HG03520 (cell line): ENCODE measurements at regions not wholly inside any gene's neighbourhood (a gene's known extent, or its start where the extent isn't known, plus 50 kb on each side); places are given as distances from the start of the nearest gene placed in this dataset.
"Not testable (repeated sequence)": the region's sequence is repeated elsewhere in the genome, so short reads cannot be mapped to it uniquely, and the experiment has no call there.

ENCODE experiments used
- ATAC-seq: cut with Tn5 transposase; IDR thresholded peaks from one replicate; pipeline ENCODE4 v1.9.1; 2021; ENCODE audit warnings: mild to moderate bottlenecking, moderate library complexity; ENCODE audit not compliant: unreplicated experiment

- ATAC-seq, result no peak
Observed at GRCh38 chr3:164320962-164321361, 757.3 kb downstream of the SI start.

DNA sequence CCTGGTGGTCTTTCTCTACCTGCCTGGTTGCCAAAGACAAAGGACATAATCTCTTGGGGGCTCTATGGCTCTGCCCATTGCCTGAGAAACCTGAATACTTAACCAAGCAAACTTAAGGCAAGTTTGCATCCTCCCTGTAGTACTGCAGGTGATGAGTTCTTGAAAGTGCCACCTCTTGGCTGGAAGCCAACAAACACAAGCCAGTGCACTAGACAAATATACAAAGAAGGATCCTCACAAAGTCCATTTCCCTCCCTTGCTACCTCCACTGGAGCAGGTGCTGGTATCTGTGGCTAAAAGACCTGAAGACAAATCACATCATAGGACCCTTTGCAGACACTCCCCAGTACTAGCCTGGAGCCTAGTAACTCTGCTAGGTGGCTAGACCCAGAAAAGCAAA, 772.3 kb downstream of the SI start:
- ATAC-seq, result no peak

GRCh38 chr3:164303894-164304293, 774.4 kb downstream of the SI start:
- ATAC-seq, result no peak

DNA sequence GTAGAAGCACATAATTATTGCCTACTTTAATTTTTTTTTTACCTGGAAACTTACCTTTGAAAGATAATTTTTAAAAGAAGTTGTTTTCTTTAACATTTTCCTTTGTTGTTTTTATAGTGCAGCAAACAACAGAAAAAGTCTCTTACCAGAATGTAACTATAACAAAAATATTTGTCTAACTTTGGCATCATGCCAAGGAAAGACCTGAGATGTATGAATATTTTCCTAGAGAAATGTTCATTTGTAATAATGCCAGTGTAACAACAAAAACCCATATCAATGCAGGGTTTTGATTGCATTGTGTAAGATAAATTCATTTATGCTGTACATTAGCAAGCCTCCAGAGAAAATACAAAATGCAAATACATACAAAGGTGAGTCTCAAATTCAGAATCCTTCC, 775.7 kb downstream of the SI start:
- ATAC-seq, result no peak

GRCh38 chr3:164291486-164291885, 786.8 kb downstream of the SI start:
- not testable (repeated sequence) for ATAC-seq

DNA sequence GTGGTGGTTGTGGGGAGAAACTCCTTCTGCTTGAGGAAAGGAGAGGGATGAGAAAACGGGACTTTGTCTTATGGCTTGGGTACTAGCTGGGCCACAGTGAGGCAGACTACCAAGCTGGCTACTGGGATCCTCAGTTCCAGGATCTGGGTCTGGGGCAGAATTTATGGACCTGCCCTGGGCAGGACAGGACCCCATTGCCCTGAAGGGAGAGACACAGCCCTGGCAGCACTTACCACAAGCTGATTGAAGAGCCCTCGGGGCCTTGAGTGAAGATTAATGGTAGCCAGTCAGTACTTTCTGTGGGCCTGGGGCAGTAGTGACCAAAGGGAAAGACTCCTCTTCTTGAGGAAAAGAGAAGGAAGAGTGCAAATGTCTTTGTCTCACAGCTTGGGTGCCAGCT, 799.7 kb downstream of the SI start:
- ATAC-seq, result no peak

- no peak for ATAC-seq
Observed at GRCh38 chr3:164267053-164267452, 811.2 kb downstream of the SI start.

GRCh38 chr3:164250923-164251322, 827.4 kb downstream of the SI start:
- no peak for ATAC-seq

- ATAC-seq, result no peak
Observed at GRCh38 chr3:164236851-164237250, 841.4 kb downstream of the SI start.

GRCh38 chr3:164235289-164236028, 842.8 kb downstream of the SI start:
- ATAC-seq, result no peak

- no peak for ATAC-seq
Observed at GRCh38 chr3:164233951-164234350, 844.3 kb downstream of the SI start.

DNA sequence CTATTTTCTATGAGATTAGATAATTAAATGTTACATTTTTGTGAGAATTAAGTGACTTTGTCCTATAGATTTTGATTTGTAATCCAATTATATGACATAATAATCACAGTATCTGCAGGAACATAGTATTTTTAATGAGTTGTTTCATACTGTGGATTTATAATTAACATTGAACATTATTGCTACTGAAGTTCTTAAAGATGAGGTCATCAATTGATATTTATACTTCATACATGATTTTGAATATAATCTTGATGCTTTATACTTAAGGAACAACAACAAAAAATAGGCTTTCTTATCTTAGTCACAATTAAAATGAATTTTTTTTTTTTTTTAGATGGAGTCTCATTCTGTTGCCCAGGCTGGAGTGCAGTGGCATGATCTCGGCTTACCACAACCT, 846.6 kb downstream of the SI start:
- no peak for ATAC-seq

DNA sequence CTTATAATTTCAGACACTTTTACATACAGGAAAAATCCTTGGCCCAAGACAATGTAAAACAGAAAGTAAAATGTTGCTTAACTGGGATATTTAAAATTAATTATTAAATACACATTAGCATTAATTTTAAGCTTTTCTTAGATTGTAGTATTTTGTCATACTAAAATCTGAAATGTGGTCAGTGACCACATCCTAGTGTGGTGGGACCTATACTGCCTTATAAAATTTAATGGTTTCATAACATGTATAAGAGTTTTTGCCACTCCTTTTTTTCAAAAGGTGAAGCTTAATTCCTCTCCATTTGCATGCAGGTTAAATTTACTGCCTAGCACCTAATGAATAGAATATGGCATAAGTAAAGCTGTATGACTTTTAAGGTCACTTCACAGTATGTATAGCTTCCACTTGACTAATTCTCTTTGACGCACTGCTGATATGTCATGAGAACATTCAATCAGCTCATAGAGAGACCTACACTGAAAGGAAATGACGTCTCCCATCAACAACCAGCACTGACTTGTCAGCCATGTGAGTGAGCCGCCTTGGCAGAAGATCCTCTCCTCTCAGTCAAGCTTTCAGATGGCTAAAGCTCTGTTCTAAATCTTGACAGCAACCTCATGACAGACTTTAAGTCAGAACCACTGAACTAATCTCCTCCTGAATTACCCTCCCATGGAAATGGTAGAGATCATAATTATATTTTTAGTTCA, 847.8 kb downstream of the SI start:
- ATAC-seq, result no peak

GRCh38 chr3:164224126-164224525, 854.2 kb downstream of the SI start:
- ATAC-seq, result no peak

- ATAC-seq, result no peak
Observed at GRCh38 chr3:164222197-164222596, 856.1 kb downstream of the SI start.

DNA sequence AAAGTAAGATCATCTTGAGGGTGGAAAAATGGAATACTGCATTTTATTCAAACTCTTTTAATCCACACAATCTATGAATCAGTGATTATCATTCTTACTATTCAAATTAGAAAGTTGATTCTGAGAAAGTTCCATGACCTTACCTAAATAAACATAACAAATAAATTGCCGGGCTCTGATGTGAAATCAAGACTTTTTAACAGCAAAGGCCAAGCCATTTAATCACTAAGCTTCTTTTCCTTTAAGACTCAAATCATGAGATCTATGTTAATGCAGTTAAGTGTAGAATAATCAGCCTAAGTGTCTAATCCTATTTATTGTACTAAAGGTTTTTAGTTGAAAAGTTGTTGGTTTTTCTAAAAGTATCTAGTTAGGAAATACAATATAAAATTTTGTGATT, 857.0 kb downstream of the SI start:
- ATAC-seq, result no peak

GRCh38 chr3:164209363-164209762, 868.9 kb downstream of the SI start:
- no peak for ATAC-seq

- no peak for ATAC-seq
Observed at GRCh38 chr3:164208821-164209220, 869.5 kb downstream of the SI start.

GRCh38 chr3:164208048-164208447, 870.2 kb downstream of the SI start:
- ATAC-seq, result no peak

GRCh38 chr3:164200053-164200823, 878.1 kb downstream of the SI start:
- no peak for ATAC-seq

GRCh38 chr3:164196477-164196876, 881.8 kb downstream of the SI start:
- no peak for ATAC-seq

DNA sequence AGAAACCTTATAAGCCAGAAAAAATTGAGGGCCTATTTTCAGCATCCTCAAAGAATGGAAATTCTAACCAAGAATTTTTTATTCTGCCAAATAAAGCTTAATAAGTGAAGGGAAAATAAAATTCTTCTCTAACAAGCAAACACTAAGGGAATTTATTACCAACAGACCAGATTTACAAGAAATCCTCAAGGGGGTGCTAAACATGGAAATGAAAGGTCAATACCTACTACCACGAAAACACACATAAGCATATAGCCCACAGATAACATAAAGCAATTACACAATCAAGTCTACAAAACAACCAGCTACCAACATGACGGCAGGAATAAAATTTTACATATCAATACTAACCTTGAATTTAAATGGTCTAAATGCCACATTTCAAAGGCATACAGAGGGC, 883.5 kb downstream of the SI start:
- no peak for ATAC-seq
